Nephron (organoid): ENCODE measurements at regions not wholly inside any gene's neighbourhood (a gene's known extent, or its start where the extent isn't known, plus 50 kb on each side); places are given as distances from the start of the nearest gene placed in this dataset.
A peak's percentile ranks its signal among the peaks of the same experiment; 100 is the strongest.

Source experiments
- H3K27ac Mint-ChIP-seq, 3 experiments: 2 replicates each; pipeline ENCODE4 v1.8.0; 2020; ENCODE audit warnings: mixed read lengths in 3 of 3, mild to moderate bottlenecking in 2 of 3, moderate library complexity in 1 of 3
- H3K27me3 Mint-ChIP-seq: 2 replicates; pipeline ENCODE4 v1.8.0; 2021; ENCODE audit warnings: low read depth, mild to moderate bottlenecking, moderate library complexity, mixed read lengths
- H3K36me3 Mint-ChIP-seq: 2 replicates; pipeline ENCODE4 v1.8.0; 2020; ENCODE audit warnings: low read depth, mixed read lengths
- H3K4me1 Mint-ChIP-seq: 2 replicates; pipeline ENCODE4 v1.8.0; 2020; ENCODE audit warnings: mixed read lengths
- H3K4me3 Mint-ChIP-seq, 3 experiments: 2 replicates each; pipeline ENCODE4 v1.8.0; 2020; ENCODE audit warnings: mild to moderate bottlenecking in 3 of 3, mixed read lengths in 3 of 3, moderate library complexity in 2 of 3
- H3K9me3 Mint-ChIP-seq: 2 replicates; pipeline ENCODE4 v1.8.0; 2020; ENCODE audit warnings: mixed read lengths
- TF ChIP-seq, protein P1 (sequence below), 3 experiments: fragments of 200-600 bp; sonication (generic); IDR thresholded peaks; one replicate each; pipeline ENCODE4 v1.5.0; 2021; ENCODE audit warnings: antibody characterized with exemption in 3 of 3; ENCODE audit not compliant: unreplicated experiment in 3 of 3

DNA sequence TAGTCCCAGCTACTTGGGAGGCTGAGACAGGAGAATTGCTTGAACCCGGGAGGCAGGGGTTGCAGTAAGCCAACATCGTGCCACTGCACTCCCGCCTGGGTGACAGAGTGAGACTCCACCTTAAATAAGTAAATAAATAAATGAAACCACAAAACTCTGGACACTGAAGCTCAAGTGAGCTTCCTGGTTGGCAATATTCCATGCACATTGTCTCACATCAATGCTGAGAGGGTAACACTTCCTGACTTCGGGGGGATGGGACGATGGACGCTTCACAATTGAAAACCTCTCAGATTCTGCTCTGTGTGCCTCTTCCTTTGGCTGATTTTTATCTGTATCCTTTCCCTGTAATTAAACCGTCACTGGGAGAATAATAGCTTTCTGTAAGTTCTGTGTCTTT is 70.0 kb upstream of the ZNF644 start:
- H3K36me3 Mint-ChIP-seq = no peaks in the 10 kb centered on the region
- peaks cover 16% of the 10 kb centered on the region for H3K9me3 Mint-ChIP-seq
- H3K27ac Mint-ChIP-seq = peak overlapping the region in 1 of 3 experiments; percentile 20
- H3K4me1 Mint-ChIP-seq = no peaks in the 10 kb centered on the region
- TF ChIP-seq, protein P1, sequence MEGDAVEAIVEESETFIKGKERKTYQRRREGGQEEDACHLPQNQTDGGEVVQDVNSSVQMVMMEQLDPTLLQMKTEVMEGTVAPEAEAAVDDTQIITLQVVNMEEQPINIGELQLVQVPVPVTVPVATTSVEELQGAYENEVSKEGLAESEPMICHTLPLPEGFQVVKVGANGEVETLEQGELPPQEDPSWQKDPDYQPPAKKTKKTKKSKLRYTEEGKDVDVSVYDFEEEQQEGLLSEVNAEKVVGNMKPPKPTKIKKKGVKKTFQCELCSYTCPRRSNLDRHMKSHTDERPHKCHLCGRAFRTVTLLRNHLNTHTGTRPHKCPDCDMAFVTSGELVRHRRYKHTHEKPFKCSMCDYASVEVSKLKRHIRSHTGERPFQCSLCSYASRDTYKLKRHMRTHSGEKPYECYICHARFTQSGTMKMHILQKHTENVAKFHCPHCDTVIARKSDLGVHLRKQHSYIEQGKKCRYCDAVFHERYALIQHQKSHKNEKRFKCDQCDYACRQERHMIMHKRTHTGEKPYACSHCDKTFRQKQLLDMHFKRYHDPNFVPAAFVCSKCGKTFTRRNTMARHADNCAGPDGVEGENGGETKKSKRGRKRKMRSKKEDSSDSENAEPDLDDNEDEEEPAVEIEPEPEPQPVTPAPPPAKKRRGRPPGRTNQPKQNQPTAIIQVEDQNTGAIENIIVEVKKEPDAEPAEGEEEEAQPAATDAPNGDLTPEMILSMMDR (IDR thresholded peaks at IDR 0.05; ENCODE audit: unreplicated experiment in 3 of 3) = no peak
- no peaks in the 10 kb centered on the region for H3K27me3 Mint-ChIP-seq
- H3K4me3 Mint-ChIP-seq = no peak overlapping the region

DNA sequence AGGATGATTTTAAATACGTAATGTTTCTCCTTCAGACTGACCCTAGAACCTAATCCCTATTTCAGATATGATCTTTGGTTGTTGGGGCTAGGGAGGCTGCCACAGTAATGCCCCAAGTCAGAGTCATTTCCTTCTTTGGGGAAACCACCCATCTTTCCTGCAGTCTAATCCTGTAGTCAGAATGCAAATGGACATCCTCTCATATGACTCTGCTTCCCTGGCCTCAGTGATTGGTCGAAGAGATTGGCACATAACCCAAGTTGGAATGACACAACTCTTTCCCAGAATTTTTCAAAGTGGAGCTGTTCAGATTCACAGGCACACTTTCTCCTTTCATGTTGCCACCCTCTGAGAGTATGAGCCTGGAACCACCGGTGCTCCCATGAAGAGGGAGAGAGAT is 58.8 kb upstream of the ZNF644 start:
- Mint-ChIP-seq H3K27me3 (no peaks in the 10 kb centered on the region), H3K36me3 (no peaks in the 10 kb centered on the region), H3K4me3 (no peak overlapping the region), H3K4me1 (no peaks in the 10 kb centered on the region), H3K9me3 (peaks cover 6% of the 10 kb centered on the region), H3K27ac (no peak overlapping the region)
- TF ChIP-seq, protein P1 (IDR thresholded peaks at IDR 0.05; ENCODE audit: unreplicated experiment in 3 of 3) = no peak

DNA sequence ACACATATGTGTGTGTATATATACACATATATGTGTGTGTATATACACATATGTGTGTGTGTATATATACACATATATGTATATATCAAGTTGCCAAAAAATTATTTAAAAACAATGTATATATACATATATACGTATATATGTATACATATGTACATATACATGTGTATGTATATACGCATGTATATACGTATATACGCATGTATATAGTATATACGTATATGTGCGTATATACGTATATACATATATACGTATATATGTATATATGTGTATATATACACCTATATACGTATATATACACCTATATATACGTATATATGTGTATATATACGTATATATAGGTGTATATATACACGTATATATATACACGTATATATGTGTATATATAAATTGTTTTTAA is 57.0 kb upstream of the ZNF644 start:
- Mint-ChIP-seq H3K9me3 (no peaks in the 10 kb centered on the region), H3K4me3 (no peak overlapping the region), H3K4me1 (no peaks in the 10 kb centered on the region), H3K36me3 (no peaks in the 10 kb centered on the region), H3K27me3 (no peaks in the 10 kb centered on the region), H3K27ac (no peak overlapping the region)
- TF ChIP-seq, protein P1 (IDR thresholded peaks at IDR 0.05; ENCODE audit: unreplicated experiment in 3 of 3) = no peak

DNA sequence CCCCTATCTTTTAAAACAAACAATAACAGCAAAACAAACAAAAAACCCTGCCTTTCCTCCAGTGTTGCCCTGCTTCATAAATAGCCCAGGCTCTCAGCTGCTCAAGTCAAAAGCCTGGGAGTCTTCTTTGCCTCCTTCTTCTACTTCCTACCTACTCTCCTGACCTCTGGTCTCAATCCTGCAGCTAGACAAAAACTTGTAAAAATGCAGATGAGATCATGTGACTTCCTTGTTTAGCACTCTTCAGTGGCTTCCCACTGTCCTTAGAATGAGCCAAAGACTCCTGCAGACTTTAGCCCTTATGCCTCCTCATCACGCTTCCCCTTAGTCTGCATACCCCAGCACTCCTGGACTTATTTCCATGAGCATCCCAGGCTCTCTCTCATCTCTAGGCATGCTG is 55.0 kb upstream of the ZNF644 start:
- H3K27ac Mint-ChIP-seq = peak overlapping the region in 1 of 3 experiments; percentile 8
- no peaks in the 10 kb centered on the region for H3K9me3 Mint-ChIP-seq
- H3K36me3 Mint-ChIP-seq = no peaks in the 10 kb centered on the region
- TF ChIP-seq, protein P1 (IDR thresholded peaks at IDR 0.05; ENCODE audit: unreplicated experiment in 3 of 3) = no peak
- no peaks in the 10 kb centered on the region for H3K27me3 Mint-ChIP-seq
- H3K4me3 Mint-ChIP-seq = no peak overlapping the region
- no peaks in the 10 kb centered on the region for H3K4me1 Mint-ChIP-seq

DNA sequence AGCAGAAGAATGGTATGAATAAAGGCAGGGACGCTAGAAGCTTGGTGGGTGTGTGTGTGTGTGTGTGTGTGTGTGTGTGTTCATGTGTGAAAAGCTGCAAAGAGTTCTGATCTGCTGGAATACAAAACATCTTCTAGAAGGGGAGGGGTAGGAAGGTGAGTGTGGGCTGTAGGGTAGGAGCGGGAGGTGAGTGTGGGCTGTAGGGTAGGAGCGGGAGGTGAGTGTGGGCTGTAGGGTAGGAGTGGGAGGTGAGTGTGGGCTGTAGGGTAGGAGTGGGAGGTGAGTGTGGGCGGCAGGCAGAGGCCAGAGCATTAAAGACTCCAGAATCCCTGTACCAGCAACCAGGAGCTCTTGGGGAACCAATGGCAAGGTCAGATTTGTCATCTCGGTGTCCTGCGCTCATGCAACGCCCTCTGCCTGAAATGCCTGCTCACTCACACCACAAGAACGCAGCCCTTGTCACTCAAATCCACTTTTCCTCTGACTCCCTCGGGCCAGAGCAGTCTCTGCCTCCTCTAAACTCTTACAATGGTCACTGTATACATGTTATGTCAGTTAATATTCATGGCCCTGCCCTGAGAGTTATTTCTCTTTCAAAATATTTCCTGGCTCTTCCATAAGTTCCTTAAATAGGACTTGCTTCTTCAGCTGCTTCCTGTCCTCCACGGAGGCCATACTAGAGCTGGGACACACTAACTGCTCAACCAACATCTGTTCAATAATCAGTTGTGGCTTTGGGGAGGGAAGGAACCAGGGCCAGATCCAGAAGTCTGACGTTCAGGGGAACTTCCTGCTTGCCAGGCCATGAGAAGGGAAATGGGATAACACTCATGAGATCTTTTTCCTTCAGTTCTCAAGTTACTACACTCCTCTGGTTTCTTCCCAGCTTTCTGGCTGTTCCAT is 53.6 kb upstream of the ZNF644 start:
- H3K27me3 Mint-ChIP-seq = no peaks in the 10 kb centered on the region
- H3K36me3 Mint-ChIP-seq = no peaks in the 10 kb centered on the region
- TF ChIP-seq, protein P1 (IDR thresholded peaks at IDR 0.05; ENCODE audit: unreplicated experiment in 3 of 3) = no peak
- no peaks in the 10 kb centered on the region for H3K9me3 Mint-ChIP-seq
- H3K4me3 Mint-ChIP-seq = no peak overlapping the region
- H3K27ac Mint-ChIP-seq = peak overlapping the region in 1 of 3 experiments; percentile 8
- peaks cover 2% of the 10 kb centered on the region for H3K4me1 Mint-ChIP-seq

DNA sequence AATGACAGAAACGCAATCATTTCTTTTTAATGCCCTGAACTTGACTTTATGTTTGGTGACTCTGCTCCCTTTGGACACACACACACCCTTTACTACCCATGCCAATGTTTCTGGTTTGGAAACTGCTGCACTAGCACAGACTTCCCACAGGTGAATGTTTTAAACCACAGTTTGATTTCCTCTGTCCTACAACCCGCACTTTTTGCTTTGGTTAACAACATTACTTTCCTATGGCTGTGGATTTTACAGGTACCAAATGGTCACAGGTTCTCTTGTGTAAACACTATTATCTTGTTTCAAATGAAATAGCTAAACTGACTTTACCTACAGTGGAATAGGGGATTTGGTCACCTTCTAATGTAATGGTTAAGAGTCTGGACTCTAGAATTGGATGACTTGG is 51.5 kb upstream of the ZNF644 start:
- H3K9me3 Mint-ChIP-seq = no peaks in the 10 kb centered on the region
- no peak overlapping the region for H3K27ac Mint-ChIP-seq
- no peaks in the 10 kb centered on the region for H3K36me3 Mint-ChIP-seq
- TF ChIP-seq, protein P1 (IDR thresholded peaks at IDR 0.05; ENCODE audit: unreplicated experiment in 3 of 3) = no peak
- H3K27me3 Mint-ChIP-seq = no peaks in the 10 kb centered on the region
- peaks cover 6% of the 10 kb centered on the region for H3K4me1 Mint-ChIP-seq
- H3K4me3 Mint-ChIP-seq = no peak overlapping the region
